GM12891 (cell line): ENCODE measurements at regions not wholly inside any gene's neighbourhood (a gene's known extent, or its start where the extent isn't known, plus 50 kb on each side); places are given as distances from the start of the nearest gene placed in this dataset.

Experiments used
- PAX5 ChIP-seq: IDR thresholded peaks from 2 replicates; pipeline ENCODE4 v1.6.1; 2011; ENCODE audit warnings: low read length, moderate library complexity, mild to moderate bottlenecking; ENCODE audit not compliant: insufficient read depth, severe bottlenecking
- POLR2A ChIP-seq: IDR thresholded peaks from 2 replicates; pipeline ENCODE4 v1.6.1; 2011; ENCODE audit warnings: low read depth, low read length, control low read depth
- POLR2AphosphoS5 ChIP-seq: IDR thresholded peaks from 2 replicates; pipeline ENCODE4 v1.6.1; 2011; ENCODE audit warnings: low read depth, low read length, control low read depth
- POU2F2 ChIP-seq: IDR thresholded peaks from 2 replicates; pipeline ENCODE4 v1.6.1; 2011; ENCODE audit warnings: low read depth, mild to moderate bottlenecking, control low read depth, low read length, moderate library complexity
- SPI1 ChIP-seq: IDR thresholded peaks from 2 replicates; pipeline ENCODE4 v1.6.1; 2011; ENCODE audit warnings: low read depth, low read length, control low read depth
- TAF1 ChIP-seq: IDR thresholded peaks from 2 replicates; pipeline ENCODE4 v1.6.1; 2011; ENCODE audit warnings: low read depth, low read length, control low read depth

- TF ChIP-seq POLR2A (no peak), TAF1 (no peak), POLR2AphosphoS5 (no peak), SPI1 (no peak), POU2F2 (no peak), PAX5 (no peak)
These were observed 237.5 kb downstream of the NDUFA10 start for GRCh38 chr2:239787538-239788050.
